Thyroid gland (tissue), 4 donors: ENCODE measurements at regions not wholly inside any gene's neighbourhood (a gene's known extent, or its start where the extent isn't known, plus 50 kb on each side); places are given as distances from the start of the nearest gene placed in this dataset.

ENCODE experiments used
- DNase-seq, 2 donors: peaks; one replicate each; pipeline ENCODE4 v3.0.0-alpha.2; 2019
- H3K27ac ChIP-seq, 3 donors: fragments of 200-600 bp; sonication (generic); 1 replicate in 2 of 3; 2 replicates in 1 of 3; pipeline ENCODE4 v1.5.1; 2016 to 2019; ENCODE audit warnings: mild to moderate bottlenecking in 1 of 3, moderate library complexity in 1 of 3
- H3K27me3 ChIP-seq: fragments of 200-600 bp; sonication (generic); one replicate; pipeline ENCODE4 v1.5.1; 2019
- H3K36me3 ChIP-seq, 2 donors: fragments of 200-600 bp; sonication (generic); one replicate each; pipeline ENCODE4 v1.5.1; 2016 to 2019
- H3K4me1 ChIP-seq, 2 donors: fragments of 200-600 bp; sonication (generic); one replicate each; pipeline ENCODE4 v1.5.1; 2017 to 2019
- H3K4me3 ChIP-seq, 3 donors: fragments of 200-600 bp; sonication (generic); replicated peaks in 1 of 3; 1 replicate in 2 of 3; 2 replicates in 1 of 3; pipeline ENCODE4 v1.5.1; 2016; ENCODE audit warnings: mild to moderate bottlenecking in 1 of 3
- H3K9me3 ChIP-seq: fragments of 200-600 bp; sonication (generic); one replicate; pipeline ENCODE4 v1.5.1; 2017
- POLR2A ChIP-seq, 2 donors: fragments of 450-650 bp; IDR thresholded peaks; one replicate each; pipeline ENCODE4 v1.6.1; 2017; ENCODE audit warnings: antibody characterized with exemption in 2 of 2, mild to moderate bottlenecking in 2 of 2, moderate library complexity in 1 of 2
- WGBS, 2 donors: methylation state at CpG; one replicate each; pipeline ENCODE4 v1.1.5; 2017; 5-methylcytosine and 5-hydroxymethylcytosine counted together
- intact Hi-C: fragments of 100-400 bp; cut with DNase I; formaldehyde crosslinking; loops from one replicate; pipeline ENCODE4 v1.15.1; 2023
- TF ChIP-seq, protein P1 (sequence below), 6 experiments: fragments of 200-600 bp in 3 of 6; fragments of 450-650 bp in 3 of 6; sonication (generic) in 3 of 6; IDR thresholded peaks; one replicate each; pipeline ENCODE4 v1.5.1; 2016 to 2019; ENCODE audit warnings: antibody characterized with exemption in 6 of 6, mild to moderate bottlenecking in 2 of 6, inconsistent platforms in 1 of 6, moderate library complexity in 1 of 6

DNA sequence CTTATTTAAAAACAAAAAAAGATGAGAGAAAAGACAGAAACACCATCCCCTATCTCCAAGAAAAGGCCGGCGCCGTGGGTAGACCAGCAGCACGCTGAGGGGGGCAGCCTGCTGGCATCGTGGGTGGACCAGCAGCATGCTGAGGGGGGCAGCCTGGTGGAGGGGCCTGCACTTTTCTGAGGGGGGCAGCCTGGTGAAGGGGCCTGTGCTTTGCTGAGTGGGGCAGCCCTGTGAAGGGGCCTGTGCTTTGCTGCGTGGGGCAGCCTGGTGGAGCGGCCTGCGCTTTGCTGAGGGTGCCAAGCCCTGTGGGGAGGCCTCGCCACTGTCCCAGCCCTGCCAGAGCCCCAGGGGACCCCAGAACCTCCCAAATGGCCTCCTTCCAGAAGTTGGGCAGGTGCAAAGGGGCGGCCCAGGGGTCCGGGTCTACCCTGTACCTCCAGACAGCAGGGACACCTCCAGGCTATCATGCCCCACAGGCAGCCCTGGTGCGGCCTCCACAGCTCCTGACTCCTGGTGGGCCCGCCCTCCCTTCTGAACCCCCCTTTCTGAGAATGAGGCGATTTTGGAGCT lies 1185.7 kb downstream of the BRD1 start:
- no peak overlapping the region for H3K27ac ChIP-seq
- no peak for TF ChIP-seq POLR2A (IDR thresholded peaks at IDR 0.05)
- TF ChIP-seq, protein P1, sequence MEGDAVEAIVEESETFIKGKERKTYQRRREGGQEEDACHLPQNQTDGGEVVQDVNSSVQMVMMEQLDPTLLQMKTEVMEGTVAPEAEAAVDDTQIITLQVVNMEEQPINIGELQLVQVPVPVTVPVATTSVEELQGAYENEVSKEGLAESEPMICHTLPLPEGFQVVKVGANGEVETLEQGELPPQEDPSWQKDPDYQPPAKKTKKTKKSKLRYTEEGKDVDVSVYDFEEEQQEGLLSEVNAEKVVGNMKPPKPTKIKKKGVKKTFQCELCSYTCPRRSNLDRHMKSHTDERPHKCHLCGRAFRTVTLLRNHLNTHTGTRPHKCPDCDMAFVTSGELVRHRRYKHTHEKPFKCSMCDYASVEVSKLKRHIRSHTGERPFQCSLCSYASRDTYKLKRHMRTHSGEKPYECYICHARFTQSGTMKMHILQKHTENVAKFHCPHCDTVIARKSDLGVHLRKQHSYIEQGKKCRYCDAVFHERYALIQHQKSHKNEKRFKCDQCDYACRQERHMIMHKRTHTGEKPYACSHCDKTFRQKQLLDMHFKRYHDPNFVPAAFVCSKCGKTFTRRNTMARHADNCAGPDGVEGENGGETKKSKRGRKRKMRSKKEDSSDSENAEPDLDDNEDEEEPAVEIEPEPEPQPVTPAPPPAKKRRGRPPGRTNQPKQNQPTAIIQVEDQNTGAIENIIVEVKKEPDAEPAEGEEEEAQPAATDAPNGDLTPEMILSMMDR (IDR thresholded peaks at IDR 0.05), result no peak
- no peaks in the 10 kb centered on the region for H3K4me1 ChIP-seq
- H3K27me3 ChIP-seq, result no peaks in the 10 kb centered on the region
- 80 to 89% methylated on average over 10 to 12 of the region's 14 CpGs for WGBS, 2 donors
- no peaks in the 10 kb centered on the region for H3K36me3 ChIP-seq
- DNase-seq, result no peak
- no peak overlapping the region for H3K4me3 ChIP-seq
- intact Hi-C loops, result no loop called here
- no peaks in the 10 kb centered on the region for H3K9me3 ChIP-seq

DNA sequence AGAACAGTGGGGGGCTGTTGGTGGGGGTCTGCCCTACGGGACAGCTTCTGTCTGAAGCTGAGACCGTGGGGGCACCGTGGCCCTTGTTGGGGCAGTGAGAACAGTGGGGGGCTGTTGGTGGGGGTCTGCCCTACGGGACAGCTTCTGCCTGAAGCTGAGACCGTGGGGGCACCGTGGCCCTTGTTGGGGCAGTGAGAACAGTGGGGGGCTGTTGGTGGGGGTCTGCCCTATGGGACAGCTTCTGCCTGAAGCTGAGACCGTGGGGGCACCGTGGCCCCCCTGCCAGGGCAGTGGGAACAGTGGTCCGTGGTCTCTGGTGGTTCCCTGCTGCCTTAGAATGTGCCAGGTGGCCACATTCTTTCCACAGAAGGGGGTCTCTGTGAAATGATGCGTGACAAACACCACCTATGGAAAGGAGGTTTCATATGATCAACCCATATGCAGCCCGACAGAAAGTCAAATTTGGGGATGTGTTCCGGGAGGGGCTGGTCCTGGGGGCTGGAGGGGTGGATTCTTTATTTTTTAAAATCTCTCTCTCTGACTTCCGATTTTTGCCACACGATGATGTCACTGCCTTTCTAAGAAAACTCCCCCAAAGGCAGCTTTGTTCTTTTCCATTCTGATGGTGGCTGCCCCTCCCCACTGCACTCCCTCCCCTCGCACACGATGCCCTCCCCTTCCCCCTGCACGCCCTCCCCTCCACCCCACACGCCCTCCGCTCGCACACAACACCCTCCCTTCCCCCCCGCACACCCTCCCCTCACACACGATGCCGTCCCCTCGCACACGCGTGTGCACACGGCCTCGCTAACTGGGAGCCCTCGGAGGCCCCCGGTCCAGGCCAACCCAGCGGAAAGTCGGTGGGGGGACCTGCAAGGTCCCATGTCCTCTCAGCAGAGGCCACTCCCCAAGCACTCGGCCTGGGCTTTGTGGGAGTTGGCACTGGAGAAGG lies 1186.5 kb downstream of the BRD1 start:
- Histone ChIP-seq H3K27ac (no peak overlapping the region), H3K4me1 (no peaks in the 10 kb centered on the region), H3K36me3 (no peaks in the 10 kb centered on the region), H3K4me3 (no peak overlapping the region), H3K27me3 (no peaks in the 10 kb centered on the region), H3K9me3 (no peaks in the 10 kb centered on the region)
- no peak for DNase-seq
- WGBS, 2 donors, result 57 to 69% methylated on average over 27 of the region's 33 CpGs
- intact Hi-C loops, result no loop called here
- TF ChIP-seq POLR2A (IDR thresholded peaks at IDR 0.05), result no peak
- TF ChIP-seq, protein P1 (IDR thresholded peaks at IDR 0.05), result no peak

DNA sequence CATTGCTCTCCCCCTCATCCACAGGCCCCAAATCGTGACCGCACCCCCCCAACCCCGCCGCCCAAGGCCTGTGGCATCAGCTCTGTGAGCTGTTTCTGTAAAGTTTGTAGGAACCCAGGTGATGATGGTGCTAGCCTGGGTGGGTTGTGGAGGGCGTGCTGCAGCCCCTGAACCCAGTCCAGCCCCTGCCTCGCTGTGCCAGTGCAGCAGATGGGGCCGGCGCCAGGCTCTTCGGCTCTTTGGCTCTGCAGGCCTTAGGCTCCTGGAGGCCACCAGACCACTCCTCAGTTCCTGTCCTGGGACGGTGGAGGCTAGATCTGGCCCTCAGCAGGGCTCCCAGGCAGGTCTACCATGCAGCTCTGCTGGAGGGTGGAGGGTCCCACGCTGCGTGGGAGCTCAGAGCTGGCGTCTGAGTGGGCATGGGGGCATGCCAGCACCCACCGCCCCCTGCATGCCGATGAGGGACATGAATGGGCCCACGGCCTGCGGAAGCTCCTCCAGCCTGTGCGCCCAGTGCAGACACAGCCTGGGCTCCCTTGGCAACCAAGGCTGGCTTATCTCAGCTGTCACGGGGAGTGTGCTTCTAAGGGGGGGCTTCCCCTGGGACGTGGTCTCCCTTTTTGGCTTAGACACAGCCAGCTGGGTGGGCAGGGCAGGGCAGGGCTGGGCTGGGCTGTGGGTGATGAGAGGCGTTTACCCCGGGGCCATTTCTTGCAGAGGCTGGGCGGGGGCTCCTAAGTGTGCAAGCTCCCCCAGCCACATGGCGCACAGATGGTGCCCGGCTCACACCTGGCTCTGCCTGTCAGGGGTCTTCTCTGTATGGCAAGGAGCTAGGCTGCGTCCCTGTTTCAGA lies 1187.6 kb downstream of the BRD1 start:
- no peaks in the 10 kb centered on the region for H3K36me3 ChIP-seq
- no peak for TF ChIP-seq POLR2A (IDR thresholded peaks at IDR 0.05)
- TF ChIP-seq, protein P1 (IDR thresholded peaks at IDR 0.05), result no peak
- no peak for DNase-seq
- H3K27ac ChIP-seq, result no peak overlapping the region
- no peak overlapping the region for H3K4me3 ChIP-seq
- WGBS, 2 donors, result 72 to 80% methylated on average over 3 to 10 of the region's 26 CpGs
- H3K27me3 ChIP-seq, result no peaks in the 10 kb centered on the region
- H3K4me1 ChIP-seq, result no peaks in the 10 kb centered on the region
- intact Hi-C loops, result no loop called here
- H3K9me3 ChIP-seq, result no peaks in the 10 kb centered on the region

DNA sequence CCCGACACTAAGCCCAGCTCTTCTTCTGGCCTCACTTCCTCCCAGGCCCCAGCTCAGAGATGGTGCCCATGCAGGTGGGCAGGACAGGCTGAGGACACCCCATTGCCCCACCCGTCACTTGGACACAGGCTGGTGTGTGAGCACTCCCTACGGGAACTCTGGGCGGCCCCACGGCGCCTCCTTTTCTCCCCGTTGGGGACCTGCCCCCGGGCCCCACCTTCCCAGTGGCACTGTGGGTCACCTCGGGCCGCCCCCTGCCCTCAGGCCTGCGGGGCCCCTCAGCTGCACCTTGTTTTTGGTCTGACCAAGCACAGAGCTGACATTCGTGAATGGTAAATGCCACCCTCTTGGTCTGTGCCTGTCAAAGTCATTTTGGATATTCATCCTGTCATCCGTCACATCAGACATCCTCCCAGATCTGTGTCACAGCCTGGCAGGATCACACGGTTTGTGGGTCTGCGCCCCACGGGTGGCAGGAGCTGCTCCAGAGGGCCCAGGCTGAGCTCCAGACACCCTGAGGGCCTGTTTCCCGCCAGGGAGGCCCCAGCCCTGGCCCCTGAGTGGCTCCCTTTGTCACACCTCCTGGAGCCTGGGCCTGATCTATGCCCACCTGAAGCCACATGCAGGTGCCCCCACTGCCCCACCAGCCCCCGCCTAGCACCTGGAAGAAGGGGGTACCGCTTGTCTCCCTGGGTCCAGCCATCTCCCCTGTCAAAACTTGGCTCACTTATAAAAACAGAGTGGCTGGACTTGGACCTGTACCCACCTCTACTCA lies 1188.5 kb downstream of the BRD1 start:
- H3K4me1 ChIP-seq, result no peaks in the 10 kb centered on the region
- intact Hi-C loops, result no loop called here
- 83 to 88% methylated on average over 7 to 19 of the region's 19 CpGs for whole genome bisulfite sequencing, 2 donors

More for the DNA sequence above, 1188.5 kb downstream of the BRD1 start:
- TF ChIP-seq POLR2A (IDR thresholded peaks at IDR 0.05), result no peak
- TF ChIP-seq, protein P1 (IDR thresholded peaks at IDR 0.05), result no peak
- Histone ChIP-seq H3K27me3 (no peaks in the 10 kb centered on the region), H3K4me3 (no peak overlapping the region), H3K9me3 (no peaks in the 10 kb centered on the region), H3K27ac (no peak overlapping the region), H3K36me3 (no peaks in the 10 kb centered on the region)
- no peak for DNase-seq
